Psoas muscle (tissue), 7 donors: ENCODE measurements at regions not wholly inside any gene's neighbourhood (a gene's known extent, or its start where the extent isn't known, plus 50 kb on each side); places are given as distances from the start of the nearest gene placed in this dataset.

Experiments used
- ATAC-seq, 4 donors: fragments of 200-7000 bp; cut with Tn5 transposase; one replicate each; pipeline ENCODE4 v1.9.1; 2020; ENCODE audit warnings: moderate library complexity in 3 of 4, mild to moderate bottlenecking in 2 of 4
- DNase-seq, 2 donors: peaks; one replicate each; pipeline ENCODE4 v3.0.0-alpha.2; 2020
- H3K27ac ChIP-seq: fragments of 200-600 bp; one replicate; pipeline ENCODE4 v1.8.0; 2022
- H3K27me3 ChIP-seq, 3 donors: fragments of 200-600 bp in 1 of 3; one replicate each; pipeline versions ENCODE4 v1.6.1 to v1.8.0; 2013 to 2022; ENCODE audit warnings: low read length in 2 of 3, mild to moderate bottlenecking in 2 of 3, moderate library complexity in 1 of 3; ENCODE audit not compliant: insufficient read depth in 3 of 3
- H3K36me3 ChIP-seq, 2 donors: fragments of 200-600 bp in 1 of 2; one replicate each; pipeline versions ENCODE4 v1.6.1 to v1.8.0; 2013 to 2022; ENCODE audit warnings: low read depth in 1 of 2, mild to moderate bottlenecking in 1 of 2, moderate library complexity in 1 of 2; ENCODE audit not compliant: insufficient read depth in 1 of 2
- H3K4me1 ChIP-seq: fragments of 200-600 bp; one replicate; pipeline ENCODE4 v1.8.0; 2022
- H3K4me3 ChIP-seq: fragments of 200-600 bp; one replicate; pipeline ENCODE4 v1.8.0; 2022; ENCODE audit warnings: mild to moderate bottlenecking
- H3K9me3 ChIP-seq: fragments of 200-600 bp; one replicate; pipeline ENCODE4 v1.8.0; 2022
- CTCF ChIP-seq: fragments of 200-600 bp; IDR thresholded peaks from one replicate; pipeline ENCODE4 v1.8.0; 2022; ENCODE audit warnings: antibody characterized with exemption
- WGBS, 3 donors: extraction: QIAGEN DNeasy Blood & Tissue Kit; methylation state at CpG; one replicate each; pipeline versions ENCODE4 v1.1.6 to v1.1.7; 2013; 5-methylcytosine and 5-hydroxymethylcytosine counted together
- intact Hi-C, 2 donors: fragments of 100-400 bp; cut with DNase I; formaldehyde crosslinking; loops; one replicate each; pipeline versions ENCODE4 v1.11.0 to v1.14.2; 2022
- donor health status: healthy with polysubstance abuse.
- donor health status: DM: no; HTN: no; CAD: no; lungs with moderate emphysema.
- donor health status: Bipolar disorder and iron deficiency.
- donor health status: healthy.
- donor health status: DM: yes; HTN: yes; CAD: no.
- donor health status: DM: no; HTN: no; CAD: no.
- donor health status: DM: yes; HTN: yes; CAD: no.

- H3K9me3 ChIP-seq = peaks cover 4% of the 10 kb centered on the region
- no peaks in the 10 kb centered on the region for H3K36me3 ChIP-seq
- peaks cover 2% of the 10 kb centered on the region for H3K4me1 ChIP-seq
- no peak overlapping the region for H3K27ac ChIP-seq
- no peak for TF ChIP-seq CTCF
- no peak for DNase-seq
- intact Hi-C loops = no loop called here
- no peak overlapping the region for H3K4me3 ChIP-seq
- 82 to 91% (median 85%) methylated on average over 2 of the region's 2 CpGs for WGBS, 3 donors
- no peak for ATAC-seq
- H3K27me3 ChIP-seq = no peaks in the 10 kb centered on the region
Observed at GRCh38 chr2:149872638-149873150, 285.1 kb upstream of the MMADHC start.

- Histone ChIP-seq H3K27ac (no peak overlapping the region), H3K27me3 (no peaks in the 10 kb centered on the region), H3K9me3 (peaks cover 4% of the 10 kb centered on the region), H3K4me1 (no peaks in the 10 kb centered on the region), H3K36me3 (no peaks in the 10 kb centered on the region), H3K4me3 (no peak overlapping the region)
- no peak for TF ChIP-seq CTCF
- ATAC-seq (no peak), DNase-seq (no peak)
- WGBS, 3 donors = 70 to 88% (median 88%) methylated on average over 2 of the region's 2 CpGs
- intact Hi-C loops = no loop called here
Observed at GRCh38 chr2:149872041-149872440, 284.5 kb upstream of the MMADHC start.

GRCh38 chr2:149871091-149871885 is 283.7 kb upstream of the MMADHC start:
- Histone ChIP-seq H3K27me3 (no peaks in the 10 kb centered on the region), H3K4me1 (no peaks in the 10 kb centered on the region), H3K27ac (no peak overlapping the region), H3K9me3 (peaks cover 4% of the 10 kb centered on the region), H3K36me3 (no peaks in the 10 kb centered on the region), H3K4me3 (no peak overlapping the region)
- 58 to 71% (median 60%) methylated on average over 6 of the region's 6 CpGs for WGBS, 3 donors
- ATAC-seq = no peak
- DNase-seq = no peak
- intact Hi-C loops = no loop called here
- no peak for TF ChIP-seq CTCF

- Histone ChIP-seq H3K27me3 (no peaks in the 10 kb centered on the region), H3K27ac (no peak overlapping the region), H3K36me3 (no peaks in the 10 kb centered on the region), H3K4me3 (no peak overlapping the region), H3K9me3 (no peaks in the 10 kb centered on the region), H3K4me1 (no peaks in the 10 kb centered on the region)
- intact Hi-C loops = no loop called here
- no peak for TF ChIP-seq CTCF
- DNase-seq (no peak), ATAC-seq (no peak)
- WGBS, 3 donors = 96% methylated on average over 2 of the region's 2 CpGs
Observed at GRCh38 chr2:149863227-149863626, 275.7 kb upstream of the MMADHC start.

- no peak for ATAC-seq
- Histone ChIP-seq H3K9me3 (peaks cover 4% of the 10 kb centered on the region), H3K4me3 (no peak overlapping the region), H3K27ac (no peak overlapping the region), H3K36me3 (no peaks in the 10 kb centered on the region), H3K27me3 (no peaks in the 10 kb centered on the region), H3K4me1 (no peaks in the 10 kb centered on the region)
- 91 to 93% (median 93%) methylated on average over 2 of the region's 2 CpGs for WGBS, 3 donors
- TF ChIP-seq CTCF = no peak
- intact Hi-C loops = no loop called here
- no peak for DNase-seq
Observed at GRCh38 chr2:149861034-149861433, 273.5 kb upstream of the MMADHC start.
